Body of pancreas (tissue), 4 donors: ENCODE measurements at regions not wholly inside any gene's neighbourhood (a gene's known extent, or its start where the extent isn't known, plus 50 kb on each side); places are given as distances from the start of the nearest gene placed in this dataset.

ENCODE experiments used
- POLR2A ChIP-seq, 3 donors: fragments of 450-650 bp; IDR thresholded peaks; one replicate each; pipeline ENCODE4 v1.6.1; 2016; ENCODE audit warnings: antibody characterized with exemption in 3 of 3, mild to moderate bottlenecking in 2 of 3
- TF ChIP-seq, protein P1 (sequence below), 7 experiments: fragments of 450-650 bp in 4 of 7; fragments of 200-600 bp in 3 of 7; sonication (generic) in 3 of 7; IDR thresholded peaks; one replicate each; pipeline ENCODE4 v1.5.1; 2016 to 2019; ENCODE audit warnings: antibody characterized with exemption in 7 of 7

DNA sequence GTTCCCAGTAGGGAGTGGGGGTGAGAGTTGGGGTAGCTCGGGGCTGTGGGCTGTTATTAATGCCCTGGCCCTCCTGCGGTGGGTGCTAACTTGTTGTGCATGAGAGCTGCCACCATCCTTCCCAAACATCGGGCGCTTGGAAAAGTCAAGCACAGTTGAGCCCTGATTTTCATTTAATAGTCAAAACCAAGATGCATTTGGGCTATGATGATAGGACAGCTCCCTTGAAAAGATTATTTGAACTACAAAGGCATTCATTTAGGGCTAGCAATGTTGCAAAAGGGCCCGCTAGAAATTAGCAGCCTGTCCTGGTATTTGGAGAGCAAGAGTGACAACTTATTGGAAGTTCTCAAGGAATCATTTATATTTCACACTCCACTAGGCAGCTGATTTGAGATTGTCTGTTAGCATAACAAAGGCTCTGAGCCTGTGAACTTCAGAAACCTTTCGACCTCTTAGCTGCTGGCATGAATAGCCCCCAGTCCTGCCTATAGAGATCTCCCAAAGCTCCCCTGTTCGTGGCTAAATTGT lies 128.2 kb upstream of the TMEM161B start:
- TF ChIP-seq, protein P1, sequence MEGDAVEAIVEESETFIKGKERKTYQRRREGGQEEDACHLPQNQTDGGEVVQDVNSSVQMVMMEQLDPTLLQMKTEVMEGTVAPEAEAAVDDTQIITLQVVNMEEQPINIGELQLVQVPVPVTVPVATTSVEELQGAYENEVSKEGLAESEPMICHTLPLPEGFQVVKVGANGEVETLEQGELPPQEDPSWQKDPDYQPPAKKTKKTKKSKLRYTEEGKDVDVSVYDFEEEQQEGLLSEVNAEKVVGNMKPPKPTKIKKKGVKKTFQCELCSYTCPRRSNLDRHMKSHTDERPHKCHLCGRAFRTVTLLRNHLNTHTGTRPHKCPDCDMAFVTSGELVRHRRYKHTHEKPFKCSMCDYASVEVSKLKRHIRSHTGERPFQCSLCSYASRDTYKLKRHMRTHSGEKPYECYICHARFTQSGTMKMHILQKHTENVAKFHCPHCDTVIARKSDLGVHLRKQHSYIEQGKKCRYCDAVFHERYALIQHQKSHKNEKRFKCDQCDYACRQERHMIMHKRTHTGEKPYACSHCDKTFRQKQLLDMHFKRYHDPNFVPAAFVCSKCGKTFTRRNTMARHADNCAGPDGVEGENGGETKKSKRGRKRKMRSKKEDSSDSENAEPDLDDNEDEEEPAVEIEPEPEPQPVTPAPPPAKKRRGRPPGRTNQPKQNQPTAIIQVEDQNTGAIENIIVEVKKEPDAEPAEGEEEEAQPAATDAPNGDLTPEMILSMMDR (IDR thresholded peaks at IDR 0.05): no peak
- TF ChIP-seq POLR2A (IDR thresholded peaks at IDR 0.05): no peak
